ENCODE measurements at regions not wholly inside any gene's neighbourhood (a gene's known extent, or its start where the extent isn't known, plus 50 kb on each side); places are given as distances from the start of the nearest gene placed in this dataset.

GRCh38 chr6:21648475-21649050, 55.0 kb downstream of the SOX4 start:
- Mint-ChIP-seq H3K27ac (no peak overlapping the region), H3K36me3 (ENCODE audit: low read depth) (no peaks in the 10 kb centered on the region), H3K9me3 (no peaks in the 10 kb centered on the region), H3K27me3 (no peaks in the 10 kb centered on the region), H3K4me1 (no peaks in the 10 kb centered on the region), H3K4me3 (no peak overlapping the region)
- intact Hi-C loops (cut with micrococcal nuclease), result no loop called here
- DNase-seq, result no peak

- no peaks in the 10 kb centered on the region for H3K36me3 Mint-ChIP-seq (ENCODE audit: low read depth)
- H3K9me3 Mint-ChIP-seq, result no peaks in the 10 kb centered on the region
- H3K27me3 Mint-ChIP-seq, result peaks cover 5% of the 10 kb centered on the region
- H3K4me3 Mint-ChIP-seq, result no peak overlapping the region
- no peak for DNase-seq
- no peak overlapping the region for H3K27ac Mint-ChIP-seq
- intact Hi-C loops (cut with micrococcal nuclease), result no loop called here
- H3K4me1 Mint-ChIP-seq, result no peaks in the 10 kb centered on the region
Observed at GRCh38 chr6:21653323-21653722, 59.8 kb downstream of the SOX4 start.

GRCh38 chr6:21653905-21654304, 60.4 kb downstream of the SOX4 start:
- Mint-ChIP-seq H3K27me3 (peaks cover 5% of the 10 kb centered on the region), H3K9me3 (no peaks in the 10 kb centered on the region), H3K4me1 (no peaks in the 10 kb centered on the region), H3K4me3 (no peak overlapping the region), H3K27ac (no peak overlapping the region), H3K36me3 (ENCODE audit: low read depth) (no peaks in the 10 kb centered on the region)
- intact Hi-C loops (cut with micrococcal nuclease), result no loop called here
- no peak for DNase-seq

GRCh38 chr6:21654361-21654760, 60.8 kb downstream of the SOX4 start:
- Mint-ChIP-seq H3K4me3 (no peak overlapping the region), H3K4me1 (no peaks in the 10 kb centered on the region), H3K27ac (no peak overlapping the region), H3K27me3 (peaks cover 5% of the 10 kb centered on the region), H3K9me3 (no peaks in the 10 kb centered on the region), H3K36me3 (ENCODE audit: low read depth) (no peaks in the 10 kb centered on the region)
- intact Hi-C loops (cut with micrococcal nuclease), result no loop called here
- DNase-seq, result no peak

GRCh38 chr6:21663966-21664313, 70.4 kb downstream of the SOX4 start:
- Mint-ChIP-seq H3K27me3 (peaks cover 61% of the 10 kb centered on the region), H3K36me3 (ENCODE audit: low read depth) (peaks cover 1% of the 10 kb centered on the region), H3K27ac (no peak overlapping the region), H3K4me1 (peaks cover 24% of the 10 kb centered on the region), H3K9me3 (no peaks in the 10 kb centered on the region), H3K4me3 (peak overlapping the region; percentile 15)
- intact Hi-C loops (cut with micrococcal nuclease), result loop anchor here (10.0 kb wide), 2 partner anchors 401 to 789 kb away; no protein-coding TSS in a partner anchor
- DNase-seq, result no peak

- H3K36me3 Mint-ChIP-seq (ENCODE audit: low read depth), result peaks cover 1% of the 10 kb centered on the region
- no peak overlapping the region for H3K27ac Mint-ChIP-seq
- intact Hi-C loops (cut with micrococcal nuclease), result loop anchor here (10.0 kb wide), 2 partner anchors 400 to 790 kb away; no protein-coding TSS in a partner anchor
- peak overlapping the region; percentile 68 for H3K4me3 Mint-ChIP-seq
- peak; percentile 57 for DNase-seq
- H3K27me3 Mint-ChIP-seq, result peaks cover 63% of the 10 kb centered on the region
- H3K4me1 Mint-ChIP-seq, result peaks cover 24% of the 10 kb centered on the region
- H3K9me3 Mint-ChIP-seq, result no peaks in the 10 kb centered on the region
Observed at GRCh38 chr6:21664314-21665109, 71.0 kb downstream of the SOX4 start.

- Mint-ChIP-seq H3K27me3 (peaks cover 63% of the 10 kb centered on the region), H3K36me3 (ENCODE audit: low read depth) (peaks cover 1% of the 10 kb centered on the region), H3K9me3 (no peaks in the 10 kb centered on the region), H3K4me1 (peaks cover 24% of the 10 kb centered on the region), H3K4me3 (peak overlapping the region; percentile 69), H3K27ac (no peak overlapping the region)
- intact Hi-C loops (cut with micrococcal nuclease), result loop anchor here (10.0 kb wide), 2 partner anchors 400 to 790 kb away; no protein-coding TSS in a partner anchor
- DNase-seq, result no peak
Observed at GRCh38 chr6:21665110-21665391, 71.5 kb downstream of the SOX4 start.

GRCh38 chr6:21665392-21666200, 72.0 kb downstream of the SOX4 start:
- H3K9me3 Mint-ChIP-seq, result no peaks in the 10 kb centered on the region
- H3K27me3 Mint-ChIP-seq, result peaks cover 65% of the 10 kb centered on the region
- H3K27ac Mint-ChIP-seq, result no peak overlapping the region
- peak overlapping the region; percentile 69 for H3K4me3 Mint-ChIP-seq
- DNase-seq, result no peak
- H3K4me1 Mint-ChIP-seq, result peaks cover 24% of the 10 kb centered on the region
- intact Hi-C loops (cut with micrococcal nuclease), result loop anchor here (2.0 to 10.0 kb wide), 3 partner anchors 67 to 791 kb away; no protein-coding TSS in a partner anchor
- peaks cover 1% of the 10 kb centered on the region for H3K36me3 Mint-ChIP-seq (ENCODE audit: low read depth)

GRCh38 chr6:21666201-21666691, 72.7 kb downstream of the SOX4 start:
- intact Hi-C loops (cut with micrococcal nuclease), result loop anchor here (2.0 to 10.0 kb wide), 3 partner anchors 67 to 791 kb away; no protein-coding TSS in a partner anchor
- Mint-ChIP-seq H3K36me3 (ENCODE audit: low read depth) (peaks cover 1% of the 10 kb centered on the region), H3K9me3 (no peaks in the 10 kb centered on the region), H3K4me3 (peak overlapping the region; percentile 69), H3K4me1 (peaks cover 24% of the 10 kb centered on the region), H3K27me3 (peaks cover 66% of the 10 kb centered on the region), H3K27ac (no peak overlapping the region)
- DNase-seq, result peak; percentile 56

- Mint-ChIP-seq H3K4me3 (peak overlapping the region; percentile 50), H3K9me3 (no peaks in the 10 kb centered on the region), H3K27ac (no peak overlapping the region), H3K27me3 (peaks cover 66% of the 10 kb centered on the region), H3K36me3 (ENCODE audit: low read depth) (peaks cover 1% of the 10 kb centered on the region), H3K4me1 (peaks cover 24% of the 10 kb centered on the region)
- no peak for DNase-seq
- intact Hi-C loops (cut with micrococcal nuclease), result loop anchor here (2.0 to 10.0 kb wide), 3 partner anchors 68 to 792 kb away; no protein-coding TSS in a partner anchor
Observed at GRCh38 chr6:21666853-21667681, 73.5 kb downstream of the SOX4 start.

- intact Hi-C loops (cut with micrococcal nuclease), result loop anchor here (10.0 kb wide), 2 partner anchors 396 to 794 kb away; no protein-coding TSS in a partner anchor
- H3K27me3 Mint-ChIP-seq, result peaks cover 50% of the 10 kb centered on the region
- no peak overlapping the region for H3K27ac Mint-ChIP-seq
- peaks cover 23% of the 10 kb centered on the region for H3K4me1 Mint-ChIP-seq
- H3K4me3 Mint-ChIP-seq, result no peak overlapping the region
- no peaks in the 10 kb centered on the region for H3K9me3 Mint-ChIP-seq
- no peak for DNase-seq
- H3K36me3 Mint-ChIP-seq (ENCODE audit: low read depth), result no peaks in the 10 kb centered on the region
Observed at GRCh38 chr6:21668795-21669194, 75.2 kb downstream of the SOX4 start.

GRCh38 chr6:21676769-21677168, 83.2 kb downstream of the SOX4 start:
- DNase-seq, result no peak
- intact Hi-C loops (cut with micrococcal nuclease), result no loop called here
- Mint-ChIP-seq H3K9me3 (no peaks in the 10 kb centered on the region), H3K36me3 (ENCODE audit: low read depth) (no peaks in the 10 kb centered on the region), H3K4me3 (no peak overlapping the region), H3K27ac (no peak overlapping the region), H3K27me3 (no peaks in the 10 kb centered on the region), H3K4me1 (no peaks in the 10 kb centered on the region)

GRCh38 chr6:21678990-21679389, 85.4 kb downstream of the SOX4 start:
- no peaks in the 10 kb centered on the region for H3K9me3 Mint-ChIP-seq
- intact Hi-C loops (cut with micrococcal nuclease), result no loop called here
- H3K4me3 Mint-ChIP-seq, result no peak overlapping the region
- no peak for DNase-seq
- H3K27ac Mint-ChIP-seq, result no peak overlapping the region
- H3K36me3 Mint-ChIP-seq (ENCODE audit: low read depth), result no peaks in the 10 kb centered on the region
- H3K27me3 Mint-ChIP-seq, result no peaks in the 10 kb centered on the region
- no peaks in the 10 kb centered on the region for H3K4me1 Mint-ChIP-seq
